ENCODE measurements at regions not wholly inside any gene's neighbourhood (a gene's known extent, or its start where the extent isn't known, plus 50 kb on each side); places are given as distances from the start of the nearest gene placed in this dataset.

- DNase-seq, result no peak
- H3K36me3 ChIP-seq (replicated peaks in 1 of 2; ENCODE audit: insufficient read depth in 1 of 2, low read depth in 2 of 2), result no peaks in the 10 kb centered on the region
- TF ChIP-seq CTCF (IDR thresholded peaks at IDR 0.05) (no peak), POLR2A (IDR thresholded peaks at IDR 0.05) (no peak)
- ATAC-seq, result no peak
- intact Hi-C loops (cut with DNase I), result no loop called here
- H3K27ac ChIP-seq, result no peak overlapping the region
- H3K4me1 ChIP-seq, result peaks cover 27% of the 10 kb centered on the region
- H3K27me3 ChIP-seq, result no peaks in the 10 kb centered on the region
- no peak overlapping the region for H3K4me3 ChIP-seq
- H3K9me3 ChIP-seq, result no peaks in the 10 kb centered on the region
These were observed 74.9 kb upstream of the NEUROD1 start for GRCh38 chr2:181755181-181755580.

GRCh38 chr2:181760521-181760920, 80.2 kb upstream of the NEUROD1 start:
- Histone ChIP-seq H3K27me3 (no peaks in the 10 kb centered on the region), H3K4me1 (no peaks in the 10 kb centered on the region), H3K27ac (no peak overlapping the region), H3K9me3 (no peaks in the 10 kb centered on the region), H3K4me3 (no peak overlapping the region), H3K36me3 (replicated peaks in 1 of 2; ENCODE audit: insufficient read depth in 1 of 2, low read depth in 2 of 2) (no peaks in the 10 kb centered on the region)
- DNase-seq (no peak), ATAC-seq (no peak)
- intact Hi-C loops (cut with DNase I), result no loop called here
- TF ChIP-seq CTCF (IDR thresholded peaks at IDR 0.05) (no peak), POLR2A (IDR thresholded peaks at IDR 0.05) (no peak)
- 48 to 56% methylated on average over 2 of the region's 2 CpGs for WGBS, 2 donors

DNA sequence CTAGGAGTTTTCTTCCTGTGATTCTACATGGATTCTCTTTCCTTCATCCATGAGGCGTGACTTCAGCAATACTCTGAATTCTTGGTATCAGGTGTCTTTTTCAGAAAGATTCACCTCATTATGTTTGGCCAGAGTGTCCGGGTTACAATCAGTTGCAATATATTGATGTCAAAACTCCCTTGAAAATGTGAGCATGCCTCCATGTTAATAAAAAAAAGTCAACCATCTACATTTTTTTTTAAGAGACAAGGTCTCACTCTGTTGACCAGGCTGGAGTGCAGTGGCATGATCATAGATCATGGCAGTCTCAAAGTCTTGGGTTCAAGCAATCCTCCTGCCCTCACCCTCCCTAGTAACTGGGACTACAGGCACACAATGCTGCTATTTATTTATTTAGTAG, 80.9 kb upstream of the NEUROD1 start:
- H3K4me3 ChIP-seq, result no peak overlapping the region
- DNase-seq, result no peak
- H3K9me3 ChIP-seq, result no peaks in the 10 kb centered on the region
- no peak for TF ChIP-seq CTCF (IDR thresholded peaks at IDR 0.05)
- no peak for TF ChIP-seq POLR2A (IDR thresholded peaks at IDR 0.05)
- whole genome bisulfite sequencing, 2 donors, result 84 to 89% methylated on average over 2 of the region's 2 CpGs
- no peaks in the 10 kb centered on the region for H3K36me3 ChIP-seq (replicated peaks in 1 of 2; ENCODE audit: insufficient read depth in 1 of 2, low read depth in 2 of 2)
- H3K4me1 ChIP-seq, result no peaks in the 10 kb centered on the region
- H3K27me3 ChIP-seq, result no peaks in the 10 kb centered on the region
- no peak overlapping the region for H3K27ac ChIP-seq
- intact Hi-C loops (cut with DNase I), result no loop called here
- no peak for ATAC-seq

- TF ChIP-seq CTCF (IDR thresholded peaks at IDR 0.05), result no peak
- TF ChIP-seq POLR2A (IDR thresholded peaks at IDR 0.05), result no peak
- 89 to 90% methylated on average over 5 of the region's 5 CpGs for WGBS, 2 donors
- Histone ChIP-seq H3K9me3 (no peaks in the 10 kb centered on the region), H3K36me3 (replicated peaks in 1 of 2; ENCODE audit: insufficient read depth in 1 of 2, low read depth in 2 of 2) (no peaks in the 10 kb centered on the region), H3K27me3 (no peaks in the 10 kb centered on the region), H3K4me1 (no peaks in the 10 kb centered on the region), H3K27ac (no peak overlapping the region), H3K4me3 (no peak overlapping the region)
- ATAC-seq, result no peak
- intact Hi-C loops (cut with DNase I), result no loop called here
- DNase-seq, result no peak
These were observed 81.7 kb upstream of the NEUROD1 start for GRCh38 chr2:181762000-181762399.

- DNase-seq (no peak), ATAC-seq (no peak)
- intact Hi-C loops (cut with DNase I), result no loop called here
- Histone ChIP-seq H3K27ac (no peak overlapping the region), H3K9me3 (no peaks in the 10 kb centered on the region), H3K36me3 (replicated peaks in 1 of 2; ENCODE audit: insufficient read depth in 1 of 2, low read depth in 2 of 2) (no peaks in the 10 kb centered on the region), H3K4me3 (no peak overlapping the region), H3K4me1 (no peaks in the 10 kb centered on the region), H3K27me3 (no peaks in the 10 kb centered on the region)
- WGBS, 2 donors, result 94 to 98% methylated on average over 5 of the region's 5 CpGs
- TF ChIP-seq CTCF (IDR thresholded peaks at IDR 0.05), result no peak
- no peak for TF ChIP-seq POLR2A (IDR thresholded peaks at IDR 0.05)
These were observed 82.5 kb upstream of the NEUROD1 start for GRCh38 chr2:181762848-181763247.
